ENCODE measurements at regions not wholly inside any gene's neighbourhood (a gene's known extent, or its start where the extent isn't known, plus 50 kb on each side); places are given as distances from the start of the nearest gene placed in this dataset.

GRCh38 chr4:157787618-157788017 is 385.2 kb downstream of the GASK1B start:
- TF ChIP-seq POLR2AphosphoS5 (IDR thresholded peaks at IDR 0.05; ENCODE audit: borderline replicate concordance, low read depth, low read length) (no peak), EZH2 (IDR thresholded peaks at IDR 0.05) (no peak), FOXP2 (optimal IDR thresholded peaks at IDR 0.05; ENCODE audit: control extremely low read depth, extremely low read length, insufficient read depth) (no peak)

All from SK-N-MC (cell line).